Epithelial cell of esophagus (primary cell): ENCODE measurements at regions not wholly inside any gene's neighbourhood (a gene's known extent, or its start where the extent isn't known, plus 50 kb on each side); places are given as distances from the start of the nearest gene placed in this dataset.
A peak's percentile ranks its signal among the peaks of the same experiment; 100 is the strongest.

ENCODE experiments used
- DNase-seq: peaks from one replicate; pipeline ENCODE4 v3.0.0; 2010; ENCODE audit warnings: low read depth
- H3K4me3 ChIP-seq: 2 replicates; pipeline ENCODE4 v1.5.1; 2011; ENCODE audit warnings: mild to moderate bottlenecking, low read length, control low read depth
- TF ChIP-seq, protein P1 (sequence below): IDR thresholded peaks from 2 replicates; pipeline ENCODE4 v1.5.1; 2011; ENCODE audit warnings: low read depth, mild to moderate bottlenecking, low read length, control low read depth, inconsistent platforms; ENCODE audit not compliant: insufficient read depth; ENCODE audit errors: missing control alignments

DNA sequence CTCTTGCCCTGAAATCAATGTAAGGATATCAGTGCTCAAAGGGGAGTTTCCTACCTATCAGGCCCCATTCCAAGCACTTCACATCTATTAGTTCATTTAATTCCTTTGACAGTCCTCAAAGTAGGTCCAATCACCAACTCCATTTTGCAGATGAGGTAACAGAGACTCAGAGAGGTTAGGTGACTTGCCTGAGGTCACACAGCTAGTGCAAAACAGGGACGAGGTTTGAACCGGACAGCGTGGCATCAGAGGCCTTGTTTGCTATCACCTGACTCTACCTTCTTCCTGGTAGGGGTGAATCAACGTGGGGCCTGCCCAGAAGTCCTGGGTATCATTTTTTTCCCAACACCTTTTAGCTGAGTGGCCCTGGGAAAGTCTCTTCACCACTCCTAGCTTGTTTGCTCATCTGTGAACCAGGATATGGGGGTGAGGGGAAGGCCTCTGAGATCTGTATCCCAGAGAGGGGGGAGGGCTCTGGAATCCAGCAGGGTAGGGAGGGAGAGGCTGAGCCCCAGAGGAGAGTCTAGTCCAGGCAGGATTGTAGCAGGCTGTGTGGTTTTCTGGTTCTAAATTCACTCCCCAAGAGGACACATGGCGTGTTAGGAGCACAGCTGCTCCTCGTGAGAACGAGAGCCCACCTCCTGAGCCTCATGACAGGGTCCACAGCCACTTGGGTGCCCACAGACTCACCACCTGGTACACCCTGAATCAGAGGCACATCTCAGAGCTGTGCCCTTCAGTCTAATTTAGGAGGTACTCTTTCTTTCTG is 174.7 kb downstream of the MN1 start:
- DNase-seq: peak; percentile 97
- TF ChIP-seq, protein P1, sequence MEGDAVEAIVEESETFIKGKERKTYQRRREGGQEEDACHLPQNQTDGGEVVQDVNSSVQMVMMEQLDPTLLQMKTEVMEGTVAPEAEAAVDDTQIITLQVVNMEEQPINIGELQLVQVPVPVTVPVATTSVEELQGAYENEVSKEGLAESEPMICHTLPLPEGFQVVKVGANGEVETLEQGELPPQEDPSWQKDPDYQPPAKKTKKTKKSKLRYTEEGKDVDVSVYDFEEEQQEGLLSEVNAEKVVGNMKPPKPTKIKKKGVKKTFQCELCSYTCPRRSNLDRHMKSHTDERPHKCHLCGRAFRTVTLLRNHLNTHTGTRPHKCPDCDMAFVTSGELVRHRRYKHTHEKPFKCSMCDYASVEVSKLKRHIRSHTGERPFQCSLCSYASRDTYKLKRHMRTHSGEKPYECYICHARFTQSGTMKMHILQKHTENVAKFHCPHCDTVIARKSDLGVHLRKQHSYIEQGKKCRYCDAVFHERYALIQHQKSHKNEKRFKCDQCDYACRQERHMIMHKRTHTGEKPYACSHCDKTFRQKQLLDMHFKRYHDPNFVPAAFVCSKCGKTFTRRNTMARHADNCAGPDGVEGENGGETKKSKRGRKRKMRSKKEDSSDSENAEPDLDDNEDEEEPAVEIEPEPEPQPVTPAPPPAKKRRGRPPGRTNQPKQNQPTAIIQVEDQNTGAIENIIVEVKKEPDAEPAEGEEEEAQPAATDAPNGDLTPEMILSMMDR: no peak
- H3K4me3 ChIP-seq: no peak overlapping the region

DNA sequence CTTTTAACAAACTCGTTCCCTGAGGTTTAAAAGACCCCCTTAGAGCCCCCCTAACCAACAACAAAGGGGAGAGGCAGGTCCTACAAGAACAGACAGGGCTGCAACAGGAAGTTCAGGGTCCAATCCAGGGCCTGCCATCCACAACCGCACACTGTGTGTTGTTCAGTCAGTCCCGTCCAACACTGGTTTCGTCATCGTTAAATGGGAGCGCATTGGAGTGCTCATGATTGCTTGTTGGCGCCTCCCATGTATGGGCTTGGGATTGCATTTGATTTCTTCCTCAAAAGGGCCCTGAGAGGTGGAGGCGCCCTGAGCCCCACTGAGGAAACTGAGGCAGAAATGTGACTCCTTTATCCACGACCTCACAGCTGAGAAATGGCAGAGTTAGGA is 174.1 kb downstream of the MN1 start:
- TF ChIP-seq, protein P1: peak; percentile 18
- peak; percentile 61 for DNase-seq

DNA sequence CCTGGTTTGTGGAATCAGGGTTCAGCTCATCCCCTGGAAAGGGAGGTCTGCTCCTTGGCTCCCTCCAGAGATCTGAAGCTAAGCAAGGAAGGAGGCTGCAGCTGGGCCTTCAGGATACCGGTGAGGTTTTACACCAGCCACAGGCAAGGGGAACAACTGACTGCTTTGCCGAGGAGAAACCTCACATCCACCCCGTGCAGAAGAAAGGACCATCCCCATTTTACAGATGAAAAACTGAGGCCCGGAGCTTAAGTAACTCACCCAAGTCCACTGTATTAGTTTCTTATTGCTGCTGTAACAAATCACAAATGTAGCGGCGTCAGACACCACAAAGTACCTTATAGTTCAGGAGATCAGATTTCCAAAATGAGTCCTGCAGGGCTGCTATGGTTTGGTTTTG is 173.7 kb downstream of the MN1 start:
- DNase-seq: no peak
- no peak overlapping the region for H3K4me3 ChIP-seq
- TF ChIP-seq, protein P1: no peak

More for the DNA sequence above, 174.1 kb downstream of the MN1 start:
- H3K4me3 ChIP-seq: no peak overlapping the region

DNA sequence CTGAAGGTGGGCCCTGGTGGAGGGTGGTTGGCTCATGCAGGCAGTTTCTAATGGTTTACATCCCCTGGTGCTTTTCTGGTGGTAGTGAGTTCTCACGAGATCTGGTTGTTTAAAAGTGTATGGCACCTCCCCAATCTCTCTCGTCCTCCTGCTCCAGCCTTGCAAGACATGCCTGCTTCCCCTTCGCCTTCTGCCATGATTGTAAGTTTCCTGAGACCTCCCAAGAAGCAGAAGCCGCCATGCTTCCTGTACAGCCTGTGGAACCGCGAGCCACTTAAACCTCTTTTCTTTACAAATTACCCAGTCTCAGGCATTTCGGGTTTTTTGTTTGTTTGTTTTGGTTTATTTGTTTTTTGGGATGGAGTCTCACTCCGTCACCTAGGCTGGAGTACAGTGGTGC is 173.2 kb downstream of the MN1 start:
- DNase-seq: no peak
- TF ChIP-seq, protein P1: no peak
- no peak overlapping the region for H3K4me3 ChIP-seq

DNA sequence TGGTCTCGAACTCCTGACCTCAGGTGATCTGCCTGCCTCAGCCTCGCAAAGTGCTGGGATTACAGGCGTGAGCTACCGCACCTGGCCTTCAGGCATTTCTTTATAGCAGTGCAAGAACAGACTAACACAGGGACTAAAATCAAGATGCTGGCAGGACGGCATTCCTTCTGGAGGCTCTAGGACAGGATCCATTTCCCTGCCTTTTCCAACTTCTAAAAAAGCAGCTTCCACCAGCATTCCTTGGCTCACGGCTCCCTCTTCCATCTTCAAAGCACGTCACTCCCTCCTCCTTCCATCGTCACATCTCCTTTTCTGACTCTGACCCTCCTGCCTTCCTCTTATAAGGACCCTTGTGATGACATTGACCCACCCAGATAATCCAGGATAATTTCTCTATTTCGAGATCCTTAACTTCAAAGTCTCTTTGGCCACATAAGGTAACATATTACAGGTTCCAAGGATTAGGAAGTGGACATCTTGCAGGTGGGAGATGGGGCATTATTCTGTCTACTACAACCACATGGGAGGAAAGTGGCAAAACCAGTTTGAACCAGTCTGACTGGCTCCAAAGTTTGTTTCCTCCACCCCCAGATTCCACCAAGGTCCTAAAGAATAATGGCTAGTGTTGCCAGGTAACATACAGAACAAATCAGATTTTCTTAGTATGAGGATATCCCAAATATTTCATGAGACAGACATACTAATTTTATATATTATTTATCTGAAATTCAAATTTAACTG is 172.5 kb downstream of the MN1 start:
- peak; percentile 92 for DNase-seq
- TF ChIP-seq, protein P1: no peak
- H3K4me3 ChIP-seq: no peak overlapping the region

DNA sequence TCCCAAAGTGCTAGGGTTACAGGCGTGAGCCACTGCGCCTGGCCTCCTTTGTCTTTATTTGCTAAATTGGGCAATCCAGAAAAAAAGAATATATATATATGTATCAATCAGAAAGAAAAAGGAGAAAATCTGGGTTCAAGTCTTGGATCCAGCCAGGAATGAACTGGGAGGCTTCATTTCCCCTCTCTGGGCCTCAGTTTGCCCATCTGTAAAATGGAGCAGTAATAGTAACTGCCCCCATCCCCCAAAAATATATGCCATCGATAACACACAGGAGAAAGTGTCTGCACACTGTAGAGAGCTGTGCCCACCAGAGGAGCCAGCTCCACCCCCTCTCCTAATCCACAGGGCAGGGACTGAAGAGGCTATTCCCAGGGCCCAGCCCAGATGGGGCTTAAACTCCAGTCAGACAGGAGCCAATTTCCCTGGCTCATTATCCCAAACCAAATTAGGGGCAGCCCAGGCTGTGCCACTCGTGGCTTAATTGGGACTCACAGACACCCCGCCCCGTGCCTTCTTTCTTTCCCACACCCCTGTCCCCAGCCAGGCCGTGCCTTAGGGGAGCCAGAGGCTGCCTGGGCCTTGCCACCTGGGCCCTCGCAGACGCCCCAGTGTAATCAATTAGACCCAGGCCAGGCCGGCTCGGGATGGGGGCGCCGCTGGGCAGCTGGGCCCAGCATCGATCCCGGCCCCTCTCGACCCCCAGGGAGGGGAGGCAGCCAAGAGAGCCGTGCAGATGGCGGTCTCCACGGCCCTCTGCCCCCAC is 171.5 kb downstream of the MN1 start:
- TF ChIP-seq, protein P1: no peak
- no peak overlapping the region for H3K4me3 ChIP-seq
- DNase-seq: no peak
